Stimulated activated CD8-positive, alpha-beta memory T cell treated with anti-CD3 and anti-CD28 coated beads, Interleukin-12 subunit alpha, Interleukin-12 subunit beta, amount 100 ng/mL, for 1 hour (primary cell): ENCODE measurements at regions not wholly inside any gene's neighbourhood (a gene's known extent, or its start where the extent isn't known, plus 50 kb on each side); places are given as distances from the start of the nearest gene placed in this dataset.

Experiments
- DNase-seq: peaks from one replicate; pipeline ENCODE4 v3.0.0-alpha.2; 2020; ENCODE audit warnings: low read depth

DNA sequence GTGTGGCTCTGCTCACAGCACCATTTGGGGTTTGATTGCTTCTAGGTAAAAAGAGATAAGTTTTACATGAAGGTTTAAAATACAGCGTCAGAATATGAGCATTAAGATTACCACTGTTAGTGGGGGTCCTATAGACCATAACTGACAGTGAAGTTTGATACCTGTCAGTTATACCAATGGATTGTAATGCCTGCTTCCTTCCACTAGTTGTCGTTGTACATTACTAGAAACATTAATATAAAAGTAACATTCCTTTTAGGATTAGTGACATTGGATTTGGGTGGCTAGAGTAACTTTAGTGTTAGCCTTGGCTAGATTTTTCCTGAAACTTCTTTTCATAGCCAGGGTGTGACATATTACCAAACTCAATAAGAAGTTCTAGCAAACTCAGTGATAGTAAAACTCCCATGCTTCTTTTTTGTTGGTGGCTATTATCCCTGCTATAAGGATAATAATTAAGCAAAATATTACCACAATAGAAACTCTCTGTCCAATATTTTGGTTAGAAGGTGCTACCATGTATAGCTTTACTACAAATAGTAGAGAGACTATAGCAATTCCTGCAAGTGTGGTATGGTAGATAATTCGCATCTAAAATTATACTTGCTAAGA is 57.1 kb downstream of the FAM181B start:
- DNase-seq = no peak

GRCh38 chr11:82675838-82676237 is 57.8 kb downstream of the FAM181B start:
- DNase-seq = no peak

- no peak for DNase-seq
Measured at GRCh38 chr11:82673631-82674030, 60.0 kb downstream of the FAM181B start.

GRCh38 chr11:82671451-82671850 is 62.2 kb downstream of the FAM181B start:
- DNase-seq = no peak

DNA sequence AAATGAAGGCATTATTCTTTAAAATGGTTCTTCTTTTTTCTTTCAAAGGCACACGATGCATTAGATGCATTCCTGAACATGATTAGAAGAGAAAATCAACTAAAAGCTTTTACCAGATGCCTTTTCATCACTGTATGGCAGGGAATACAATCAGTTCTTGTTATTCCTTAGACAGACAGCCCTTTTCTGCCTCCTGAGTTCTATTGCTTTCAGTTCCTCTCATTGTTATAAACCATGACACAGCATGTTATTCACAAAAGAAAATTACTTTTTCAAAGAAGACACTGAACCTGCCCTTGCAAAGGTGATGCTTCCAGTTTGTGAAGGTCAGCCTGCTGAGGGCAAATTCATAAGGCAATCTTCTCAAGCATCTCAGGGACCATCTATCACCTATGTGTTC is 70.1 kb downstream of the FAM181B start:
- DNase-seq = no peak

GRCh38 chr11:82653752-82654151 is 79.9 kb downstream of the FAM181B start:
- no peak for DNase-seq

GRCh38 chr11:82639251-82639650 is 94.4 kb downstream of the FAM181B start:
- DNase-seq = no peak

- no peak for DNase-seq
Measured at GRCh38 chr11:82636615-82637014, 97.0 kb downstream of the FAM181B start.

GRCh38 chr11:82634091-82634490 is 99.6 kb downstream of the FAM181B start:
- no peak for DNase-seq

- DNase-seq = no peak
Measured at GRCh38 chr11:82631722-82632630, 101.7 kb downstream of the FAM181B start.

- DNase-seq = no peak
Measured at GRCh38 chr11:82610671-82611070, 123.0 kb downstream of the FAM181B start.

- no peak for DNase-seq
Measured at GRCh38 chr11:82606738-82607137, 126.9 kb downstream of the FAM181B start.

DNA sequence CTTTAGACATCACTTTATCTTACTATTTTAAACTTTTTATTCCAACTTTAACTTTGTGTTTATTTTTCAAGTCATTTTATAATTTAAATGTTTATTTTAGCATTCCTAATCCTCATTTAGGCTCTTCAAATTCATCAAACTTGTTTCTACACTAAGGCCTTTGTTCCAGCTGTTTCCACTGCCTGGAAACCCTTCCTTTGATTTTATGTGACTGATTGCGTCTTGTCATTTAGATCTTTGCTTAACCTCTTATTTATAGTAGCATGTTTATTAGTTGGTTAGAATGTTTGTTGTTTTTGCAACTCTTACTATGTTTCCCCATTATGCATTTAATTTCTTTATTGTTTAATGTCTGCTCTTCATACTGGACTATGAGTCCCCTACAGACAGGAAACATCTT is 132.0 kb downstream of the FAM181B start:
- DNase-seq = no peak

DNA sequence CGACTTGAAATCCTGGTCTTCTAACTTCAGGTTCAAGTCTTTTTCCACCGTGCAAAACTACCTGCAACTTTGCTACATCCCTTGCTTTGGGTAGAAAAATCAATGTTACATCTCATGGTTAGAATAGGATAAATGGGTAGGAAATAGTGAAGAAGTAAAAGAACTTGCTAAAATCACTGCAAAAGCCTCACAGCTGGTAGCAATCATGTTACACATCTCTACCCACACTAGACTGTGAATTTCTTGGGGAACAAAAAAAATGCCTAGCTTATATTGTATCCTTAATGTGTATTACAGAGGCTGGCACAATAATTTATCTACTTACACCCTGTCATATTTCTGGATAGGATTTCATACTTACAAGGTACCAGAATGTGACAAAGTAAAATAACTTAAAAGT is 133.8 kb downstream of the FAM181B start:
- DNase-seq = no peak

DNA sequence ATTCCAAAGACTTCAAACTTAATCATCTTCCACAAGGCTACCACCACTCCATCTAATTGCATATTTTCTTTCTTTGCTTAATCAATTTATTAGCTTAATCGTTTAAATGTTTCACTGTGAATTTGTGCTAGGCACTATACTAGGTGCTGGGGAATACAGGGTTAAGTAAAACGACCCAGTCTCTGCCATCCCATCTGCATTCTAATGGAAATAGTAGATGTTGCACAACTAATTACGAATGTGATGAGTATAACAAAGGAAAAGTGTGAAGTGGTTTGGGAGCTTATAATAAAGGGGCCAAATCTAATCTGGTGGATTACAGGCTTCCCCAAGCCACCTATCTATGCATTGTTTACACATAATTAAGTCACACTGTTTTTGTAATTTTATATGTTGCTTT is 147.1 kb downstream of the FAM181B start:
- no peak for DNase-seq

GRCh38 chr11:82577246-82577645 is 156.4 kb downstream of the FAM181B start:
- no peak for DNase-seq

DNA sequence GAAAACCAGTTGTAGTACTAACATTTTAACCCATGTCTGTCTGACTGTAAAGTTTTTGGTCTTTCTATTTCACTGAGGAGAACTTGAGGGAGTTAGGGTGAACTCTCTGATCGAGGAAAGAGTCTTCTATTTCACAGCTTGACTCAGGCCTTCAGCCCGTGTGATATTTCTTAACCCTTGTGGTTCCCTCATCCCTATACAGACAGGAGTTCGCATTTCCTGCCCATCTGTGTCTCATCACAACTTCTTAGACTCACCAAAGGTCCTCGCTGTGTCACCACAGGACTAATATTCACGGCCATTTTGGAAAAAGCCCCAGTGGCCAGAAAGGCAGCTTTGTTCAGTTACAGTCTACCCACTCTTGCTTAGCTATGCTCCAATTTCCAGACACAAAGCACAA is 172.8 kb downstream of the FAM181B start:
- no peak for DNase-seq

DNA sequence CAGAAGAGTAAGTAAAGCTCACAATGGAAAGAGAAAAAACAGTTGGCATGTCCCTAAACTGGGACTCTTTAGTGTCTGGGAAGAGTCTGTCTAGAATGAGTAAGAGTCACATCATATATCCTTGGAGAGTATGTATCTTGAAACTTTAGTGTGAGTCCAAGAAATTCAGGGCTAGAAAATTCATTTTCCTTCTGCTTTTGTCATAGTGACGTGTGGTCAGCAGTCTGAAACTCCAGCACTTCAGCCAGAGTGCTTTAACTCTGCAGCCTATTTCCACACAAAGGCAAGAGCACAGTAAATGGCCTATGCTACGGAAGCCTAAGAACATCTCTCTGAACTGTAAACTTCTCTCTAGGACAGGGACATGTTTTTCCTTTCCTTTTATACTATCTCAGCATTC is 174.1 kb downstream of the FAM181B start:
- DNase-seq = no peak

DNA sequence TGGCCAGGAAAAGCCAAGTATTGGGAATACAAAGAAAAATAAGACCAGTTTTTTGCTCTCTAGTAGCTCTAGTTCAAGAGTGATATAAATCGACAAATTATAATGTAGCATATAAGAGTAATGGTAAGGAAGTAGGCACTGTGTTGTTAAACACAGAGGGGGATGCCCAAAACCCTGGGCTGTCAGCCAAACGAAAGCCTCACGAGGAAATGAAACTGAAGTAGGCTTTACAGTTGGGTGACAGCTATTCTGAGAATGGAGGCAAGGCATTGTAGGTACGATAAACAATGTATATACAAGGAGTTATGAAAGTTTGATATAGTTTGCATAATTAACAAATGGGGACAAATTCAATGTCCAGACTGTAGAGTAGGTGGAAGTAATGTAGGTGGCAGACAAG is 176.4 kb downstream of the FAM181B start:
- DNase-seq = no peak

- no peak for DNase-seq
Measured at GRCh38 chr11:82556210-82556609, 177.5 kb downstream of the FAM181B start.

DNA sequence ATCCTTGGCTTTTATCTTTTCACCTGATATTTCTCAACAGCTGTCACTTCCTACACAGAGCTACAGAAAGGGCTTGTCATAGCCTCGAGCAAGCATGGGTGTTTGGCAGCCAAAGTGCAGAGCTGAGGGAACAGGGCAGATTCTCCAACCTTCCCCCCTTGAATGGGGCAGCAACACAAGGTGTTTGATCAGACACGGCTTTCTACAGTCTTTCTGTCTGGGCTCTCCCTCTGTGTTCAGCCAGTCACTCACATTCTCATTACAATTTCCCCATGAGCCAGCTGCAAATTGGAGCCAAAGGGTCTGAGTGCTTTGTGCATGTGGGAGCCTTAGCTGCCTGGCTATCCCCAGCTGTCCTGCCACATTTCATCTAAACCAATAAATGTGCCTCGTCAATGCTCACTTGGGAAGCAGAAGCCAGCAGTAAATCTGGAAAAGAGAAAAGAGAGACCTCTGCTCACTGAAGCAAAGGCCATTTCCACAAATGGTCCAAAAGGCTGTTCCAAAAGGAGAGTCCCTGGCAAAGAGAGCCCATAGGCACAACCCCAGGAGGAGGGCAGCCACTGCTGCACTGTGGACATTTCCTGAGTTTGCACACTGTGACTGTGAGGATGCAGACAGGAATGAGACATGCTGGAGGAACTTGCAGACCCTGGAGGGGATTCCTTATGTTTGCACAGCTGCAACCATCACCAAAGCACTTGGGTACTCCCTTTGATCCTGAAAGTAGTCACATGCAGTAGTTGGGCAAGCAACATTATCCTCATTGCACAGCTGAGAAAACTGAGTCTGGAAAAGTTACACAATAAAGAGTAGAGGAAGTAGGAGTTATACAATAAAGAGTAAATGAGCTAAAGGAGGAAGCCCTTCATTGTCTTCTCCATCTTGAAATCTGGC is 186.8 kb downstream of the FAM181B start:
- no peak for DNase-seq

GRCh38 chr11:82539669-82540068 is 194.0 kb downstream of the FAM181B start:
- DNase-seq = no peak

- DNase-seq = no peak
Measured at GRCh38 chr11:82536706-82537105, 197.0 kb downstream of the FAM181B start.
